SK-N-SH (cell line): ENCODE measurements at regions not wholly inside any gene's neighbourhood (a gene's known extent, or its start where the extent isn't known, plus 50 kb on each side); places are given as distances from the start of the nearest gene placed in this dataset.

Experiments used
- CTCF ChIA-PET: fragments of 300-600, 350-600 bp; formaldehyde crosslinking; extraction: SDS; loops from one replicate; lab custom pipeline; 2021; lab: Yijun Ruan, JAX
- POLR2A ChIA-PET: fragments of 350-600 bp; sonication (Branson Sonifier 250); formaldehyde crosslinking; extraction: SDS; loops from one replicate; lab custom pipeline; 2020; ENCODE audit warnings: antibody characterized with exemption, inconsistent platforms; lab: Yijun Ruan, JAX
- DNase-seq: peaks from one replicate; pipeline ENCODE4 v3.0.0; 2012
- H2AFZ ChIP-seq: fragments of 200-600 bp; sonication (generic); 2 replicates; pipeline ENCODE4 v1.8.1; 2016; ENCODE audit warnings: antibody characterized with exemption, mild to moderate bottlenecking, low read depth
- H3F3A ChIP-seq: fragments of 200-600 bp; sonication (generic); replicated peaks from 2 replicates; pipeline ENCODE3; 2016; ENCODE audit warnings: antibody characterized with exemption, mild to moderate bottlenecking; ENCODE audit not compliant: insufficient read depth
- H3K27ac ChIP-seq, 2 experiments: fragments of 200-500 bp in 1 of 2; fragments of 200-600 bp in 1 of 2; sonication (Bioruptor generic) in 1 of 2; sonication (generic), shearing (Covaris generic) in 1 of 2; 2 replicates each; pipeline versions ENCODE4 v1.5.1 to v1.6.1; 2014 to 2016; ENCODE audit warnings: low read depth in 2 of 2, inconsistent platforms in 1 of 2, low read length in 1 of 2, mild to moderate bottlenecking in 1 of 2, mixed read lengths in 1 of 2
- H3K27me3 ChIP-seq: fragments of 200-600 bp; sonication (generic), shearing (Covaris generic); 2 replicates; pipeline ENCODE4 v1.6.1; 2016; ENCODE audit warnings: mixed run types; ENCODE audit not compliant: insufficient read depth
- H3K36me3 ChIP-seq, 2 experiments: fragments of 200-500 bp in 1 of 2; fragments of 200-600 bp in 1 of 2; sonication (Bioruptor generic) in 1 of 2; sonication (generic) in 1 of 2; replicated peaks in 1 of 2; 2 replicates each; pipeline versions ENCODE3 to v1.5.1; 2014 to 2016; ENCODE audit warnings: low read length in 1 of 2, mild to moderate bottlenecking in 1 of 2; ENCODE audit not compliant: insufficient read depth in 2 of 2, control insufficient read depth in 1 of 2
- H3K4me1 ChIP-seq, 2 experiments: fragments of 200-500 bp in 1 of 2; fragments of 200-600 bp in 1 of 2; sonication (Bioruptor generic) in 1 of 2; sonication (generic), shearing (Covaris generic) in 1 of 2; 2 replicates each; pipeline versions ENCODE4 v1.5.1 to v1.6.1; 2014 to 2016; ENCODE audit warnings: low read depth in 1 of 2, low read length in 1 of 2, mixed run types in 1 of 2; ENCODE audit not compliant: insufficient read depth in 2 of 2, control insufficient read depth in 1 of 2
- H3K4me2 ChIP-seq: fragments of 200-600 bp; sonication (generic), shearing (Covaris generic); 2 replicates; pipeline ENCODE4 v1.6.1; 2017; ENCODE audit warnings: mixed run types
- H3K4me3 ChIP-seq, 2 experiments: fragments of 200-500 bp in 1 of 2; fragments of 200-600 bp in 1 of 2; sonication (Bioruptor generic) in 1 of 2; sonication (generic), shearing (Covaris generic) in 1 of 2; 2 replicates each; pipeline versions ENCODE4 v1.5.1 to v1.8.1; 2014 to 2016; ENCODE audit warnings: low read depth in 2 of 2, inconsistent platforms in 1 of 2, low read length in 1 of 2, mild to moderate bottlenecking in 1 of 2, mixed read lengths in 1 of 2, moderate library complexity in 1 of 2
- H3K79me2 ChIP-seq: fragments of 200-600 bp; sonication (generic); 2 replicates; pipeline ENCODE4 v1.8.1; 2017; ENCODE audit warnings: mild to moderate bottlenecking; ENCODE audit not compliant: insufficient read depth
- H3K9ac ChIP-seq: fragments of 200-600 bp; sonication (generic); 2 replicates; pipeline ENCODE4 v1.6.1; 2017; ENCODE audit warnings: mixed run types
- H3K9me2 ChIP-seq: fragments of 200-600 bp; sonication (generic); 2 replicates; pipeline ENCODE4 v1.6.1; 2017; ENCODE audit warnings: mixed run types
- H3K9me3 ChIP-seq: fragments of 200-600 bp; sonication (generic); 2 replicates; pipeline ENCODE4 v1.6.1; 2017; ENCODE audit warnings: mixed run types, mild to moderate bottlenecking, moderate library complexity
- H4K20me1 ChIP-seq: fragments of 200-600 bp; sonication (generic); 2 replicates; pipeline ENCODE4 v1.6.1; 2017; ENCODE audit warnings: mild to moderate bottlenecking, mixed run types; ENCODE audit not compliant: insufficient read depth
- ELF1 ChIP-seq: IDR thresholded peaks from 2 replicates; pipeline ENCODE4 v1.4.0; 2012
- EP300 ChIP-seq, 2 experiments: IDR thresholded peaks; 2 replicates each; pipeline versions ENCODE4 v1.4.0 to v1.6.1; 2012; ENCODE audit warnings: borderline replicate concordance in 1 of 2, low read depth in 1 of 2, low read length in 1 of 2
- FOXM1 ChIP-seq: IDR thresholded peaks from 2 replicates; pipeline ENCODE4 v1.4.0; 2012; ENCODE audit warnings: low read depth, mild to moderate bottlenecking
- GABPA ChIP-seq: IDR thresholded peaks from 2 replicates; pipeline ENCODE4 v1.4.0; 2012; ENCODE audit warnings: low read depth, mild to moderate bottlenecking
- GATA2 ChIP-seq: sonication (generic); formaldehyde crosslinking; IDR thresholded peaks from 2 replicates; pipeline ENCODE4 v1.5.0; 2020; ENCODE audit warnings: mild to moderate bottlenecking, missing genetic modification reagents
- MAX ChIP-seq: IDR thresholded peaks from 2 replicates; pipeline ENCODE4 v1.4.0; 2012; ENCODE audit warnings: low read depth
- MEF2A ChIP-seq: IDR thresholded peaks from 2 replicates; pipeline ENCODE4 v1.4.0; 2012; ENCODE audit warnings: low read depth, borderline replicate concordance
- NFIC ChIP-seq: IDR thresholded peaks from 2 replicates; pipeline ENCODE4 v1.4.0; 2012; ENCODE audit warnings: borderline replicate concordance
- NRF1 ChIP-seq: IDR thresholded peaks from 2 replicates; pipeline ENCODE4 v1.6.1; 2012; ENCODE audit warnings: low read depth, mild to moderate bottlenecking, low read length
- RAD21 ChIP-seq: IDR thresholded peaks from 2 replicates; pipeline ENCODE4 v1.6.1; 2012; ENCODE audit warnings: mild to moderate bottlenecking, low read length
- REST ChIP-seq: IDR thresholded peaks from 2 replicates; pipeline ENCODE4 v1.6.1; 2012; ENCODE audit warnings: mild to moderate bottlenecking, low read depth, low read length, moderate library complexity
- RFX5 ChIP-seq: IDR thresholded peaks from 2 replicates; pipeline ENCODE4 v1.6.1; 2012; ENCODE audit warnings: mild to moderate bottlenecking, improper control_type of control experiment, low read length
- SIN3A ChIP-seq: IDR thresholded peaks from 2 replicates; pipeline ENCODE4 v1.6.1; 2012; ENCODE audit warnings: low read depth, mild to moderate bottlenecking, low read length, moderate library complexity, borderline replicate concordance
- SMC3 ChIP-seq: IDR thresholded peaks from 2 replicates; pipeline ENCODE4 v1.6.1; 2012; ENCODE audit warnings: low read depth, low read length, improper control_type of control experiment
- TCF12 ChIP-seq: IDR thresholded peaks from 2 replicates; pipeline ENCODE4 v1.4.0; 2012
- TEAD4 ChIP-seq: IDR thresholded peaks from 2 replicates; pipeline ENCODE4 v1.4.0; 2012; ENCODE audit warnings: mild to moderate bottlenecking, borderline replicate concordance; ENCODE audit not compliant: insufficient read depth
- YY1 ChIP-seq: IDR thresholded peaks from 2 replicates; pipeline ENCODE4 v1.4.0; 2012; ENCODE audit warnings: low read depth, mild to moderate bottlenecking
- ZBTB33 ChIP-seq: IDR thresholded peaks from 2 replicates; pipeline ENCODE4 v1.4.0; 2012; ENCODE audit warnings: low read depth, borderline replicate concordance
- WGBS: methylation state at CpG from one replicate; pipeline ENCODE4 v1.1.6; 2017; ENCODE audit warnings: low lambda C conversion rate; 5-methylcytosine and 5-hydroxymethylcytosine counted together
- TF ChIP-seq, protein P1 (sequence below): fragments of 150-350 bp; IDR thresholded peaks from 2 replicates; pipeline ENCODE4 v1.6.1; 2017; ENCODE audit warnings: antibody characterized with exemption, low read length, low read depth, borderline replicate concordance

GRCh38 chr11:8337130-8337795, 73.6 kb upstream of the LMO1 start:
- H3K9me2 ChIP-seq, result no peaks in the 10 kb centered on the region
- no peak overlapping the region for H3K4me3 ChIP-seq
- H3K4me1 ChIP-seq, result peaks cover 0 to 35% of the 10 kb centered on the region in 2 experiments; a peak in 1 of 4 replicates
- DNase-seq, result no peak
- H3F3A ChIP-seq, result no peaks in the 10 kb centered on the region
- no peaks in the 10 kb centered on the region for H3K9me3 ChIP-seq
- H3K4me2 ChIP-seq, result no peak overlapping the region
- ChIA-PET CTCF (interaction anchor here (0.7 to 2.1 kb wide), 24 partner anchors 8 to 229 kb away, joined by 3 to 16 read pairs (median 4); partner anchors contain the start of gene LMO1), POLR2A (interaction anchor here (0.7 kb wide), 1 partner anchor 67 kb away, joined by 3 read pairs; no protein-coding TSS in a partner anchor)
- H3K9ac ChIP-seq, result no peak overlapping the region
- 90% methylated on average over 15 of the region's 19 CpGs for WGBS
- H4K20me1 ChIP-seq, result no peaks in the 10 kb centered on the region
- no peak overlapping the region for H2AFZ ChIP-seq
- H3K36me3 ChIP-seq, result no peaks in the 10 kb centered on the region
- peak overlapping the region in 1 of 2 experiments; percentile 68; a peak in 2 of 4 replicates for H3K27ac ChIP-seq
- no peaks in the 10 kb centered on the region for H3K27me3 ChIP-seq
- H3K79me2 ChIP-seq, result no peaks in the 10 kb centered on the region
- TF ChIP-seq SIN3A, result no peak
- TF ChIP-seq EP300 (IDR thresholded peaks at IDR 0.05; ENCODE audit: borderline replicate concordance in 1 of 2, low read depth in 1 of 2, low read length in 1 of 2), result no peak
- TF ChIP-seq NRF1, result no peak
- TF ChIP-seq GATA2 (CRISPR knock-in tag), result no peak
- TF ChIP-seq MEF2A, result no peak
- no peak for TF ChIP-seq ELF1
- TF ChIP-seq MAX, result no peak
- TF ChIP-seq GABPA, result no peak
- no peak for TF ChIP-seq RFX5
- no peak for TF ChIP-seq FOXM1
- TF ChIP-seq TEAD4, result no peak
- TF ChIP-seq YY1, result no peak
- TF ChIP-seq, protein P1, sequence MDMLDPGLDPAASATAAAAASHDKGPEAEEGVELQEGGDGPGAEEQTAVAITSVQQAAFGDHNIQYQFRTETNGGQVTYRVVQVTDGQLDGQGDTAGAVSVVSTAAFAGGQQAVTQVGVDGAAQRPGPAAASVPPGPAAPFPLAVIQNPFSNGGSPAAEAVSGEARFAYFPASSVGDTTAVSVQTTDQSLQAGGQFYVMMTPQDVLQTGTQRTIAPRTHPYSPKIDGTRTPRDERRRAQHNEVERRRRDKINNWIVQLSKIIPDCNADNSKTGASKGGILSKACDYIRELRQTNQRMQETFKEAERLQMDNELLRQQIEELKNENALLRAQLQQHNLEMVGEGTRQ, result no peak

- no peak overlapping the region; a peak in 1 of 4 replicates for H3K27ac ChIP-seq
- H3F3A ChIP-seq, result no peaks in the 10 kb centered on the region
- no peak for DNase-seq
- no peaks in the 10 kb centered on the region for H3K79me2 ChIP-seq
- ChIA-PET POLR2A (no interaction called here), CTCF (interaction anchor here (1.3 kb wide), 1 partner anchor 13 kb away, joined by 7 read pairs; no protein-coding TSS in a partner anchor)
- H3K9me2 ChIP-seq, result no peaks in the 10 kb centered on the region
- H2AFZ ChIP-seq, result no peak overlapping the region
- H3K9ac ChIP-seq, result no peak overlapping the region
- H3K4me3 ChIP-seq, result no peak overlapping the region
- H3K27me3 ChIP-seq, result no peaks in the 10 kb centered on the region
- H3K4me2 ChIP-seq, result no peak overlapping the region
- no peaks in the 10 kb centered on the region for H3K36me3 ChIP-seq
- H3K9me3 ChIP-seq, result no peaks in the 10 kb centered on the region
- H4K20me1 ChIP-seq, result no peaks in the 10 kb centered on the region
- peaks cover 0 to 35% of the 10 kb centered on the region in 2 experiments; a peak in 1 of 4 replicates for H3K4me1 ChIP-seq
- WGBS, result 90% methylated on average over 14 of the region's 17 CpGs
- TF ChIP-seq, protein P1, result no peak
- TF ChIP-seq NFIC (no peak), MEF2A (no peak), ZBTB33 (no peak), REST (no peak), RAD21 (no peak), NRF1 (no peak), SMC3 (no peak), TCF12 (no peak)
Measured at GRCh38 chr11:8336356-8337129, 72.9 kb upstream of the LMO1 start.
